CD14-positive monocyte (primary cell): ENCODE measurements at regions not wholly inside any gene's neighbourhood (a gene's known extent, or its start where the extent isn't known, plus 50 kb on each side); places are given as distances from the start of the nearest gene placed in this dataset.

ENCODE experiments used
- DNase-seq, 3 donors: peaks; one replicate each; pipeline ENCODE4 v3.0.0-alpha.2; 2011 to 2022
- H2AFZ ChIP-seq: 2 replicates; pipeline ENCODE4 v1.6.0; 2012; ENCODE audit warnings: mild to moderate bottlenecking, low read depth, low read length, inconsistent platforms; ENCODE audit not compliant: insufficient read depth, poor library complexity, severe bottlenecking
- H3K27ac ChIP-seq, 2 donors: 1 replicate in 1 of 2; 2 replicates in 1 of 2; pipeline ENCODE4 v1.5.1; 2012 to 2013; ENCODE audit warnings: low read length in 2 of 2, control low read depth in 1 of 2, inconsistent platforms in 1 of 2, low read depth in 1 of 2, mild to moderate bottlenecking in 1 of 2
- H3K27me3 ChIP-seq, 2 donors: one replicate each; pipeline versions ENCODE4 v1.6.0 to v1.6.1; 2011 to 2013; ENCODE audit warnings: low read length in 2 of 2; ENCODE audit not compliant: control insufficient read depth in 2 of 2, insufficient read depth in 2 of 2
- H3K36me3 ChIP-seq, 2 donors: replicated peaks in 1 of 2; 1 replicate in 1 of 2; 2 replicates in 1 of 2; pipeline versions ENCODE4 v1.5.1 to v1.6.1; 2012 to 2013; ENCODE audit warnings: low read length in 2 of 2, control low read depth in 1 of 2, inconsistent platforms in 1 of 2, mild to moderate bottlenecking in 1 of 2; ENCODE audit not compliant: insufficient read depth in 2 of 2, control insufficient read depth in 1 of 2
- H3K4me1 ChIP-seq, 2 donors: 1 replicate in 1 of 2; 2 replicates in 1 of 2; pipeline versions ENCODE4 v1.5.1 to v1.6.1; 2012 to 2013; ENCODE audit warnings: low read length in 2 of 2, control low read depth in 1 of 2, inconsistent platforms in 1 of 2, mild to moderate bottlenecking in 1 of 2, moderate library complexity in 1 of 2; ENCODE audit not compliant: insufficient read depth in 2 of 2, control insufficient read depth in 1 of 2
- H3K4me2 ChIP-seq: replicated peaks from 2 replicates; pipeline ENCODE3; 2012; ENCODE audit warnings: low read length, moderate library complexity, mild to moderate bottlenecking; ENCODE audit not compliant: poor library complexity, severe bottlenecking; ENCODE audit errors: extremely low read depth
- H3K4me3 ChIP-seq, 3 experiments: fragments of 200-600 bp in 1 of 3; sonication (generic) in 1 of 3; replicated peaks in 1 of 3; 1 replicate in 2 of 3; 2 replicates in 1 of 3; pipeline ENCODE4 v1.5.1; 2011 to 2013; ENCODE audit warnings: low read length in 3 of 3, mild to moderate bottlenecking in 3 of 3, control low read depth in 2 of 3, low read depth in 2 of 3, inconsistent platforms in 1 of 3, moderate library complexity in 1 of 3
- H3K79me2 ChIP-seq: 2 replicates; pipeline ENCODE4 v1.6.0; 2012; ENCODE audit warnings: mild to moderate bottlenecking, control low read depth, inconsistent platforms, low read length, moderate library complexity; ENCODE audit not compliant: insufficient read depth
- H3K9ac ChIP-seq: 2 replicates; pipeline ENCODE4 v1.6.0; 2017; ENCODE audit warnings: low read length, mild to moderate bottlenecking; ENCODE audit not compliant: insufficient read depth, poor library complexity, severe bottlenecking
- H3K9me3 ChIP-seq, 2 donors: replicated peaks in 1 of 2; 1 replicate in 1 of 2; 2 replicates in 1 of 2; pipeline versions ENCODE4 v1.5.1 to v1.6.1; 2012 to 2013; ENCODE audit warnings: low read length in 2 of 2, control low read depth in 1 of 2; ENCODE audit not compliant: control insufficient read depth in 1 of 2, insufficient read depth in 1 of 2
- H4K20me1 ChIP-seq: 2 replicates; pipeline ENCODE4 v1.6.0; 2012; ENCODE audit warnings: mild to moderate bottlenecking, low read length, control low read depth, moderate library complexity; ENCODE audit not compliant: insufficient read depth
- H3K27ac Mint-ChIP-seq, 7 donors: one replicate each; pipeline ENCODE4 v1.8.0; 2020; ENCODE audit warnings: mild to moderate bottlenecking in 7 of 7, mixed read lengths in 7 of 7, moderate library complexity in 6 of 7, inconsistent platforms in 2 of 7
- H3K27me3 Mint-ChIP-seq, 3 donors: one replicate each; pipeline ENCODE4 v1.8.0; 2021 to 2022; ENCODE audit warnings: low read depth in 3 of 3, mild to moderate bottlenecking in 3 of 3, mixed read lengths in 3 of 3, moderate library complexity in 3 of 3, inconsistent platforms in 1 of 3
- H3K36me3 Mint-ChIP-seq, 2 donors: one replicate each; pipeline ENCODE4 v1.8.0; 2020; ENCODE audit warnings: mixed read lengths in 2 of 2, inconsistent platforms in 1 of 2, mild to moderate bottlenecking in 1 of 2
- H3K4me1 Mint-ChIP-seq: one replicate; pipeline ENCODE4 v1.8.0; 2020; ENCODE audit warnings: mild to moderate bottlenecking, mixed read lengths
- H3K4me3 Mint-ChIP-seq, 2 donors: one replicate each; pipeline ENCODE4 v1.8.0; 2020; ENCODE audit warnings: mild to moderate bottlenecking in 2 of 2, mixed read lengths in 2 of 2, moderate library complexity in 1 of 2
- H3K9me3 Mint-ChIP-seq, 7 donors: one replicate each; pipeline ENCODE4 v1.8.0; 2020 to 2022; ENCODE audit warnings: mixed read lengths in 7 of 7, mild to moderate bottlenecking in 6 of 7, moderate library complexity in 6 of 7, inconsistent platforms in 2 of 7
- CTCF ChIP-seq: fragments of 200-600 bp; IDR thresholded peaks from one replicate; pipeline ENCODE4 v1.8.0; 2022; ENCODE audit warnings: antibody characterized with exemption, mild to moderate bottlenecking
- WGBS: methylation state at CpG from one replicate; pipeline ENCODE4 v1.1.5; 2013; ENCODE audit warnings: missing lambda C conversion rate; ENCODE audit not compliant: insufficient coverage; 5-methylcytosine and 5-hydroxymethylcytosine counted together
- intact Hi-C, 2 donors: fragments of 100-400 bp; cut with micrococcal nuclease; formaldehyde crosslinking; loops; one replicate each; pipeline versions ENCODE4 v1.15.0 to v1.15.1; 2023

GRCh38 chr2:145724311-145724898, 1204.5 kb upstream of the ZEB2 start:
- H3K36me3 Mint-ChIP-seq, result no peaks in the 10 kb centered on the region
- peaks cover 23% of the 10 kb centered on the region for H3K4me1 Mint-ChIP-seq
- Histone ChIP-seq H4K20me1 (no peaks in the 10 kb centered on the region), H3K4me3 (no peak overlapping the region), H3K27ac (no peak overlapping the region), H3K9ac (no peak overlapping the region), H3K4me2 (no peak overlapping the region), H2AFZ (peak overlapping the region; percentile 55), H3K36me3 (no peaks in the 10 kb centered on the region), H3K27me3 (no peaks in the 10 kb centered on the region), H3K79me2 (no peaks in the 10 kb centered on the region), H3K9me3 (no peaks in the 10 kb centered on the region), H3K4me1 (peaks cover 2 to 3% of the 10 kb centered on the region in 2 donors)
- TF ChIP-seq CTCF, result no peak
- WGBS, result no CpG with 5 or more reads among the region's 1 CpG
- DNase-seq, result no peak
- peaks cover 0 to 2% (median 1%) of the 10 kb centered on the region in 3 donors for H3K27me3 Mint-ChIP-seq
- intact Hi-C loops, result no loop called here
- no peak overlapping the region for H3K4me3 Mint-ChIP-seq
- H3K27ac Mint-ChIP-seq, result no peak overlapping the region
- peaks cover 0 to 16% (median 7%) of the 10 kb centered on the region in 7 donors for H3K9me3 Mint-ChIP-seq

GRCh38 chr2:145723872-145724271, 1204.0 kb upstream of the ZEB2 start:
- intact Hi-C loops, result no loop called here
- Histone ChIP-seq H2AFZ (peak overlapping the region; percentile 55), H3K79me2 (no peaks in the 10 kb centered on the region), H3K36me3 (no peaks in the 10 kb centered on the region), H3K4me2 (peak overlapping the region; percentile 16), H3K27ac (no peak overlapping the region), H3K4me3 (peak overlapping the region in 1 of 3 experiments; percentile 30), H3K9ac (no peak overlapping the region), H3K9me3 (no peaks in the 10 kb centered on the region), H3K27me3 (no peaks in the 10 kb centered on the region), H4K20me1 (no peaks in the 10 kb centered on the region), H3K4me1 (peaks cover 2 to 3% of the 10 kb centered on the region in 2 donors)
- Mint-ChIP-seq H3K36me3 (no peaks in the 10 kb centered on the region), H3K27ac (no peak overlapping the region), H3K4me3 (peak overlapping the region; percentile 48 to 76), H3K27me3 (peaks cover 0 to 2% (median 1%) of the 10 kb centered on the region in 3 donors), H3K4me1 (peaks cover 23% of the 10 kb centered on the region), H3K9me3 (peaks cover 0 to 16% (median 9%) of the 10 kb centered on the region in 7 donors)
- no peak for TF ChIP-seq CTCF
- WGBS, result 18% methylated on average over 3 of the region's 5 CpGs
- no peak for DNase-seq
